Glomerular visceral epithelial cell (primary cell): ENCODE measurements at regions not wholly inside any gene's neighbourhood (a gene's known extent, or its start where the extent isn't known, plus 50 kb on each side); places are given as distances from the start of the nearest gene placed in this dataset.

Experiments
- DNase-seq: peaks from one replicate; pipeline ENCODE4 v3.0.0-alpha.2; 2016; ENCODE audit errors: extremely low spot score

GRCh38 chr13:106736941-106737340 is 169.0 kb upstream of the ARGLU1 start:
- DNase-seq: no peak

GRCh38 chr13:106734198-106734597 is 166.3 kb upstream of the ARGLU1 start:
- no peak for DNase-seq

GRCh38 chr13:106723036-106723435 is 155.1 kb upstream of the ARGLU1 start:
- no peak for DNase-seq

DNA sequence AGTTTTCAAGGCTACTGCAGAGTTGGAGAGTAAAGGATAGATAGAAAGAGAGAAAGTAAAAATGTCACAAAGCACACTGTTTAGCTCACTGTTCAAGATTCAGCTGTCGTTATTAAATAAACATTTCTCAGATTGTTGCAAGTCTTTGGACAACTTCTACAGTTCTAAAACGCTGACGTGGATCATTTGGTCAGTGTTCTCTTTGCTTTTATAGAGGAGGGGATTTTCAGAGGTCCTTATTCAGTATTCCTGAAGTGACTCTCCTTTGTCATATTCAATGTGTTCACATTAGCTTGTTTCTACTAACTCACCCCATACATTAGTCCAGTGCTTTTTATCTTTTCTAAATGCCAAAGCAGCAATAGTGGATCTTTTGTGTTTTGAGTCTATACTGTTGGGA is 154.7 kb upstream of the ARGLU1 start:
- DNase-seq: no peak

DNA sequence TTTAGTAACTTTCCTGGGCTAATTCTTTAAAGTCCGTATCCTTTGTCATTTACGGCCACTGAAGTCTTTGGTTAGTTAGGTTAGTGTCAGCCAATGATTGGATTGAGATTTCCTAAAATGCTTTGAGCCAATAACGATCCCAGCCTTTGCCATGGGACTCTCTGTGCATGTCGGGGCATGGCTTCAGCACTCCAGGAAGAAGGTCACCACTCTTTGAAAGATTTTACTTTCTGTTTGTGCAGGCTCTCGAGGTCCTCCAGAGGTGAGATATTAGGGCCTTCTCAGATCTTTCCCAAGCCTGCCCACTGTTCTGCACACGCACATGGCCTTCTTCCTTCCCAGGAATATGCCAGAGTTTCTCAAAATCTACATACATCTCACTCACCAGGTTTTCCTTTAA is 153.7 kb upstream of the ARGLU1 start:
- DNase-seq: no peak

DNA sequence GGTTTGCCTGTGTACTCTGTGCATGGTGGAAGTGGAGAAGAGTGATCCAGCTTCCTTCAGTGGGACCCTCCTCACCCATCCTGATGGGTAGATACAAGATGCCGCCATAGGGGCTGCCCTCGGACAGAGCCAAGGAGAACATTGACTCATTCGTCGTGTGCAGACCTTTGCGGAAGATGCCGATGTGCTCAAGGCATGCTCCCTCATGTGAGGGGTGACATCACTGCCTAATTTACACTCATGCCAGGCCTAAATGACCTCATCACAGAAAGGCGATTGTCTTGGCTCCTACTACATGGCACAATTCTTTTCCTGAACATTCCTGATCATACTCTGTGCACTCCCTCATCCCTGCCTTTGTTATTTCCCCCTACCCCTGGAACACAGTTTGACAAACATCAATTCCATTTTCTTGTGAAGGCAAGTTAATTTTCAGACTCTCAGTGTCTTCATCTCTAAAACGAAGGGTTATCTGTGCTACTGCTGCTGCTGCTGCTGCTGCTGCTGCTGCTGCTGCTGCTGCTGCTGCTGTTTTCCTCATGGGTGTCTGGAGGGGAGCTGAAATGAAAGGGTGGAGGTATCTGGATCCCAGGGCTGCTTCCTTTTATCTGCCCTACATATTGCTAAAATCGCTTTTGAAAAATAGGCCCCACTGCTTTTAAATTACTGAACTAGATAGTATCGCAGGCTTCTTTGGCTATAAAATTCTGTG is 146.5 kb upstream of the ARGLU1 start:
- no peak for DNase-seq

- no peak for DNase-seq
Observed at GRCh38 chr13:106712381-106712780, 144.4 kb upstream of the ARGLU1 start.

GRCh38 chr13:106710266-106710665 is 142.3 kb upstream of the ARGLU1 start:
- no peak for DNase-seq

GRCh38 chr13:106709522-106709921 is 141.6 kb upstream of the ARGLU1 start:
- DNase-seq: no peak

DNA sequence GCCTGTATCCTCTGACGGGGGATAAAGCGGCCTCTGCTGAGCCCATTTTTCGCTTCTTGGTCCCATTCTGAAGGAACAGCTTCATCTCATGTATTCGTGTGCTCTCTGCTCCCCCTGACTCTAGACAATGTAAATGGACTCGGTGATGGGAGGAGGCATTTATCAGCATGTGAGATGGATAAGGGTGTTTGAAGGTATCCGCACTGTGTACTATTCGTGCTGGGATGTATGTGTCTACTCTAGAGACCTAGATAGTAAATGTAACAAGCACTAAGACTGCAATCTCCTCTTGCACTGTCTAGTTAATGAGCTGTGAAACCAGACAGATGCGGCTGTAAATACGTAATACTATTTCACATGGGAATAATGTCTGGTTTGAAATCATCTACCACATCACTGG is 134.6 kb upstream of the ARGLU1 start:
- peak; percentile 26 for DNase-seq

- DNase-seq: peak; percentile 7
Observed at GRCh38 chr13:106701771-106702341, 133.9 kb upstream of the ARGLU1 start.

DNA sequence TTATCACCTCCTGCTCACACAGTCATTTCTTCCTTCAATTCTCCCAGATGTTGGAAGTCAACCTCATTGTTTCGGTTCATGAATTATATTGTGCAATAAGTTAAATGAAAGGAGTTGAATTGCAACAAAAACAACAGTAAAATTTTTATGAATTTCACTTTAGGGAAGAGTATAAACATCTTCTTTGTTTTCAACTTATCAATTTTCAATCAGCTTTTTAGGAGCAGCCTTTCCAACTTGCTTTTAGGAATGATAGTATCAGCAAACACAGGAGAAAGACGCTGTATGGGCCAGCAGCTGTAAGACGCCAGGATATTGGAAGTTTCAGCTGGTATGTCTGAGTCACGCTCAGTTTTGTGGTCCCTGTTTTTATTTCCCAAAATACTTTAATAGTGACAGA is 132.5 kb upstream of the ARGLU1 start:
- no peak for DNase-seq

DNA sequence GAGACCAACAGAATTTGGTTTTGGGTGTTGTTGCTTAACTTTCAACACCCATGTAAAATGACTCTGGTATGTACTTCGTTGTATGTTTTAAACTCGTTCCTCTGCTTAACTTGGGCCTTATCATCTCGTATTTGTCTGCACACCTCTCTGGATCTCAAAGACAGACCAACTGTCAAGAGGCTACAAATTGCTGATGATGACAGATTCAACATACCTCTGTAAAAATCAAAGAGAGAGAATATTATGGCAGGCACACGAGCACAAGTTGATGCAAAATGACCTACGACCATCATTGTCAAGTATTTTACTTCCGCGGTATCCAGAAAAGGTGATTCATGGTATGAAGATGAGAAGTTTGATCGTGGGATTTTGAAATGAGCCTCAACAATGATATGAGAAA is 132.1 kb upstream of the ARGLU1 start:
- no peak for DNase-seq

DNA sequence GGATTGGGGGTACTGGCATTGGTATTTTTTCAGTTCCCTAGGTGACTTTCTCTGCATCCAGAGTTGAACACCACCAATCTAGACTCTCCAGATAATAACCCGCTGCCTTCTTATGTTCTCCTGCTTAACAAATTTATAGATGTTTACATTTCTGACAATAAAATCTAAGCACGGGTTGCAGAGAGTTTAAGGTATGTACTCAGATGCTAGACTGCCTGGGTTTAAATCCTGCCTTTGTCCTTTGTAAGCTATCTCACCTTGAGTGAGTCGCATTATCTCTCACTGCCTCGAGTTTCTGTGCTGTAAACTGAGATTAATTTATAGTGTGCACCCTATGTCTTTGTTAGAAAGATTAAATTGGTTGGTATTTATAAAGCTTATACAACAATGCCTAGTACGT is 131.4 kb upstream of the ARGLU1 start:
- DNase-seq: no peak

GRCh38 chr13:106696719-106697118 is 128.8 kb upstream of the ARGLU1 start:
- DNase-seq: no peak

DNA sequence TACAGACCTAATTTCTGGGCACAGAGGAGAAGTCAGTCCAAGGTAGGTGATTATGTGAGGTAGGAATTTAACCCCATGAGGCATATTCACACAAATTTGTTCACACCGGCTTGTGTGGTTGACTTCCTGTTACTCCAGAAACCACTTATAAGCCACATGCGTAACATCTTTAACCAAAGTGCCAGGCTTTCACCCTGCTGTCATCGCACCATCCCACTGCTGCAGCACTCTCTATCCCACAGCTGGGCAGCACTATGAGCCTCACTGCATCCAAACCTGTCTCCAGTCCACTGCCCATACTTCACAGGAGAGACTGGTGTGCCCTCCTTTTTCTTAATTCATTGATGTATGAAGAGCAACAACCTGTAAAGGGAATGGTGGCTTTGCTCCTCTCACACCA is 128.2 kb upstream of the ARGLU1 start:
- DNase-seq: no peak

GRCh38 chr13:106695139-106695538 is 127.2 kb upstream of the ARGLU1 start:
- no peak for DNase-seq

DNA sequence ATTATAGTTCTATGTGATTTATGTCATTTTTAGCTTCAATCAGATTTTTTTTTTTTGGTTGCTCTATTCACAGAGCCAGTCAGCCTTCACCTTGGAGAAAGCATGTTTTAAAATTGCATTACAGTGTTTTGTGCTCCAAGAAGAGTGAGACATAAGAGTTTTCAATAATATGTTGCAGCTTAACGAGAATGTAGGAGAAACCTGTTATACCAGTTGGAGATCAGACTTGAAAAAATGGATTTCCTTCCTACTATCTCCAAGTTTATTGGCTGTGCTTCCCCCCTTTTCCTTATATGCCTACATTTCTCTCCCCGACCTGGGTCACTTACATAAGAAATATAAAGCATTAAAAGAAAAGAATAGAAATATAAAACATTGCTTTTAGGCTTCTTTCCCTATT is 123.9 kb upstream of the ARGLU1 start:
- DNase-seq: no peak

- no peak for DNase-seq
Observed at GRCh38 chr13:106691341-106691740, 123.4 kb upstream of the ARGLU1 start.

DNA sequence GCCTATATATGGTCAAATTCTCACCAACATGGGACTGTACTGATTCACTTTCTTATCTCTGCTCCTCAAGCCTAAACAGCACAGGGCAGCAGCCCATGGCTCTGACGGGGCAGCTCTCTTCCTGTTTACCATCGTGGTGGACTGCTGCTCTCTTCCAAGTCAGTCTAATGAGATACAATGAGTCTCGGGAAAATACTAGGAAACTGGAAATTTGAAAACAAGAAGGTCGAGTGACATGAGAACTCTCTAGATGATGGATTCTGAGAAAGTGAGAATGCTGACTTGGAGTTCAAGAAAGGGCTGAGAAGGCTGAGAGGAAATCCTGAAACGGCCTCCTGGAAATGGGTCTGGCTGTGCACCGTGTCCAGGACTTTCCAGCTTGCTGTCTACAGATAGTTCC is 122.8 kb upstream of the ARGLU1 start:
- no peak for DNase-seq

DNA sequence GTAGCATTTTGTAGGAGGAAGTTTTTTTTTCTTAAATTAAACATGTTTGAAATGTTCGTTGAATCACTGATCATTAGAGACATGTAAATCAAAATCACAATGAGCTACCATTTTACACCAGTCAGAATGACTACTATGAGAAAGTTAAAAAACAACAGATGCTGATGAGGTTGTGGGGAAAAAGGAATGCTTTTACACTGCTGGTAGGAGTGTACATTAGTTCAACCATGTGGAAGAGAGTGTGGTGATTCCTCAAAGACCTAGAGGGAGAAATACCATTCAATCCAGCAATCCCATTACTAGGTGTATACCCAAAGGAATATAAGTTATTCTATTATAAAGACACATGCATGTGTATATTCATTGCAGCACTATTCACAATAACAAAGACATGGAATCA is 122.0 kb upstream of the ARGLU1 start:
- no peak for DNase-seq

- DNase-seq: no peak
Observed at GRCh38 chr13:106688940-106689339, 121.0 kb upstream of the ARGLU1 start.

DNA sequence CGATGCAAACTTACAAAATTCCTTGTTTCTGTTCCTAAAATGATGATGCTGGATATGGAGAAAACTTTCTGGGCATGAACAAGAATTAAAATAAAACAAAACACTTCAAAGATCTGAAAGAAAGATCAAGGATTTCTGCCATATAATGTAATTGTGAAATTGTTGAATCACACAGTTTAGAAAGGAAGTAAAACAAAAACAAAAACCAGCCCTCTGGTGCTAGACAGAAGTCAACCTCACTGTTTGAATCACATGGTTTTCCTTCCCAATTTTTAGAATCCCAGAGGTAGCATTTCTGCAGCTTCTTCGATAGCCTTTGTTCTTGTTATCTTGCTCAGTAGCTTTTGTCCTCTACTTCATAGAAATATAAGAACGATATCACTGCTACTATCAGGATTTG is 118.2 kb upstream of the ARGLU1 start:
- DNase-seq: no peak

DNA sequence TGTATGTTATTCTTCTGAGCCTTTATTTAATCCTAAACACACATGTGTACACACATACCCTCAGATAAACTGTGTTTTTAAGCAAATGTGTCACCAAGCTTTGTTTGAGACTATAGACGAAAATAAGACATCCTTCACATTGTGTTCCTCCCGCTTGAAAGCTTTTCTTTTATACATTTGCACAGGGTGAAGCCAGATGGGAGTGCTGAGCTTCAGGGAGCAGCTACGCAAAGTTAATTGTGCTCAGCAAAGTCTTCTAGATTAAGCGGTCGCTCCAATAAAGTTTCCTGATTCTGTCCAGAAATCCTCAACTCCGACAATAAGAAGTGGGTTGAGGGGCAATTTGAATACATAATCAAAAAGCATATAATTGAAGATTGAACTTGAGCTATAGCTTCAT is 117.2 kb upstream of the ARGLU1 start:
- DNase-seq: no peak
